Thyroid gland (tissue), 4 donors: ENCODE measurements at regions not wholly inside any gene's neighbourhood (a gene's known extent, or its start where the extent isn't known, plus 50 kb on each side); places are given as distances from the start of the nearest gene placed in this dataset.

Source experiments
- DNase-seq, 2 donors: peaks; one replicate each; pipeline ENCODE4 v3.0.0-alpha.2; 2019
- H3K27ac ChIP-seq, 3 donors: fragments of 200-600 bp; sonication (generic); 1 replicate in 2 of 3; 2 replicates in 1 of 3; pipeline ENCODE4 v1.5.1; 2016 to 2019; ENCODE audit warnings: mild to moderate bottlenecking in 1 of 3, moderate library complexity in 1 of 3
- H3K27me3 ChIP-seq: fragments of 200-600 bp; sonication (generic); one replicate; pipeline ENCODE4 v1.5.1; 2019
- H3K36me3 ChIP-seq, 2 donors: fragments of 200-600 bp; sonication (generic); one replicate each; pipeline ENCODE4 v1.5.1; 2016 to 2019
- H3K4me1 ChIP-seq, 2 donors: fragments of 200-600 bp; sonication (generic); one replicate each; pipeline ENCODE4 v1.5.1; 2017 to 2019
- H3K4me3 ChIP-seq, 3 donors: fragments of 200-600 bp; sonication (generic); replicated peaks in 1 of 3; 1 replicate in 2 of 3; 2 replicates in 1 of 3; pipeline ENCODE4 v1.5.1; 2016; ENCODE audit warnings: mild to moderate bottlenecking in 1 of 3
- H3K9me3 ChIP-seq: fragments of 200-600 bp; sonication (generic); one replicate; pipeline ENCODE4 v1.5.1; 2017
- POLR2A ChIP-seq, 2 donors: fragments of 450-650 bp; IDR thresholded peaks; one replicate each; pipeline ENCODE4 v1.6.1; 2017; ENCODE audit warnings: antibody characterized with exemption in 2 of 2, mild to moderate bottlenecking in 2 of 2, moderate library complexity in 1 of 2
- WGBS, 2 donors: methylation state at CpG; one replicate each; pipeline ENCODE4 v1.1.5; 2017; 5-methylcytosine and 5-hydroxymethylcytosine counted together
- intact Hi-C: fragments of 100-400 bp; cut with DNase I; formaldehyde crosslinking; loops from one replicate; pipeline ENCODE4 v1.15.1; 2023
- TF ChIP-seq, protein P1 (sequence below), 6 experiments: fragments of 200-600 bp in 3 of 6; fragments of 450-650 bp in 3 of 6; sonication (generic) in 3 of 6; IDR thresholded peaks; one replicate each; pipeline ENCODE4 v1.5.1; 2016 to 2019; ENCODE audit warnings: antibody characterized with exemption in 6 of 6, mild to moderate bottlenecking in 2 of 6, inconsistent platforms in 1 of 6, moderate library complexity in 1 of 6

DNA sequence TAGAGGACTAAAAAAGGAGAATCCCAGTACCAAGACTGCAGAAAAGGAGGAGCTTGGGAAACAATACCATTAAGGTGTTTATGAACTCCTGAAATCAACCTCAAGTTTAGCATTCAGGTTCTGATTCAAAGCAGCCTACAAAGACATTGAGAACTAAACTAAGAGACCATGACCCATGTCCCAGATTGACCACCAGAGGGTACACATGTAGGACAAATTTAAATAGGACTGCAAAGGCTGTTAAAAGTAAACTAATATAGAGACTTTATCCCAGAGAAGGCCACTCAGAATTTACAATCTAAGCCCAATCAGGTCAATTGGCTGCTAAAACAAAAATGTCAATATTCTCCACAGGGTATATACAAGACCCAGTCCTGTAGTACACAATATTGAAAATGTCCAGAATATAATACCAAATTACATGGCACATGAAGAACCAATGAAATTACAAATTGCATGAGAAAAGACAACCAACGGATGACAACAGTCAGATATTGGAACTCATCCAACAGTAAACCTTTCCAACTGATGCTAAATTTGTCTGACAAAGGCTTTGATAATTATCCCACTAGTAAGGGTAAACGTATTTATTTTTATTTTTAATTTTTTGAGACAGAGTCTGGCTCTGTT lies 682.4 kb downstream of the UQCRFS1 start:
- DNase-seq: no peak
- no peaks in the 10 kb centered on the region for H3K36me3 ChIP-seq
- TF ChIP-seq POLR2A (IDR thresholded peaks at IDR 0.05): no peak
- TF ChIP-seq, protein P1, sequence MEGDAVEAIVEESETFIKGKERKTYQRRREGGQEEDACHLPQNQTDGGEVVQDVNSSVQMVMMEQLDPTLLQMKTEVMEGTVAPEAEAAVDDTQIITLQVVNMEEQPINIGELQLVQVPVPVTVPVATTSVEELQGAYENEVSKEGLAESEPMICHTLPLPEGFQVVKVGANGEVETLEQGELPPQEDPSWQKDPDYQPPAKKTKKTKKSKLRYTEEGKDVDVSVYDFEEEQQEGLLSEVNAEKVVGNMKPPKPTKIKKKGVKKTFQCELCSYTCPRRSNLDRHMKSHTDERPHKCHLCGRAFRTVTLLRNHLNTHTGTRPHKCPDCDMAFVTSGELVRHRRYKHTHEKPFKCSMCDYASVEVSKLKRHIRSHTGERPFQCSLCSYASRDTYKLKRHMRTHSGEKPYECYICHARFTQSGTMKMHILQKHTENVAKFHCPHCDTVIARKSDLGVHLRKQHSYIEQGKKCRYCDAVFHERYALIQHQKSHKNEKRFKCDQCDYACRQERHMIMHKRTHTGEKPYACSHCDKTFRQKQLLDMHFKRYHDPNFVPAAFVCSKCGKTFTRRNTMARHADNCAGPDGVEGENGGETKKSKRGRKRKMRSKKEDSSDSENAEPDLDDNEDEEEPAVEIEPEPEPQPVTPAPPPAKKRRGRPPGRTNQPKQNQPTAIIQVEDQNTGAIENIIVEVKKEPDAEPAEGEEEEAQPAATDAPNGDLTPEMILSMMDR (IDR thresholded peaks at IDR 0.05): no peak
- no peak overlapping the region for H3K4me3 ChIP-seq
- no peak overlapping the region for H3K27ac ChIP-seq
- intact Hi-C loops: no loop called here
- no peaks in the 10 kb centered on the region for H3K9me3 ChIP-seq
- H3K4me1 ChIP-seq: no peaks in the 10 kb centered on the region
- 73 to 82% methylated on average over 2 of the region's 2 CpGs for WGBS, 2 donors
- no peaks in the 10 kb centered on the region for H3K27me3 ChIP-seq

- 55 to 73% methylated on average over 2 of the region's 2 CpGs for WGBS, 2 donors
- intact Hi-C loops: no loop called here
- no peak for TF ChIP-seq POLR2A (IDR thresholded peaks at IDR 0.05)
- TF ChIP-seq, protein P1 (IDR thresholded peaks at IDR 0.05): no peak
Measured at GRCh38 chr19:28526038-28526437, 686.9 kb downstream of the UQCRFS1 start.

GRCh38 chr19:28523619-28524018 lies 689.3 kb downstream of the UQCRFS1 start:
- 65 to 67% methylated on average over 4 of the region's 4 CpGs for WGBS, 2 donors
- Histone ChIP-seq H3K27me3 (no peaks in the 10 kb centered on the region), H3K4me1 (no peaks in the 10 kb centered on the region), H3K4me3 (no peak overlapping the region), H3K27ac (no peak overlapping the region), H3K9me3 (no peaks in the 10 kb centered on the region), H3K36me3 (no peaks in the 10 kb centered on the region)
- no peak for TF ChIP-seq POLR2A (IDR thresholded peaks at IDR 0.05)
- TF ChIP-seq, protein P1 (IDR thresholded peaks at IDR 0.05): no peak
- intact Hi-C loops: no loop called here
- DNase-seq: no peak

More at GRCh38 chr19:28526038-28526437, 686.9 kb downstream of the UQCRFS1 start:
- Histone ChIP-seq H3K9me3 (no peaks in the 10 kb centered on the region), H3K36me3 (no peaks in the 10 kb centered on the region), H3K27ac (no peak overlapping the region), H3K4me1 (no peaks in the 10 kb centered on the region), H3K27me3 (no peaks in the 10 kb centered on the region), H3K4me3 (no peak overlapping the region)
- DNase-seq: no peak

- TF ChIP-seq POLR2A (IDR thresholded peaks at IDR 0.05): no peak
- TF ChIP-seq, protein P1 (IDR thresholded peaks at IDR 0.05): no peak
- Histone ChIP-seq H3K27me3 (no peaks in the 10 kb centered on the region), H3K9me3 (no peaks in the 10 kb centered on the region), H3K36me3 (no peaks in the 10 kb centered on the region), H3K4me1 (no peaks in the 10 kb centered on the region), H3K27ac (no peak overlapping the region), H3K4me3 (no peak overlapping the region)
- no peak for DNase-seq
- intact Hi-C loops: no loop called here
- 82 to 89% methylated on average over 8 of the region's 8 CpGs for whole genome bisulfite sequencing, 2 donors
Measured at GRCh38 chr19:28522545-28522922, 690.4 kb downstream of the UQCRFS1 start.

DNA sequence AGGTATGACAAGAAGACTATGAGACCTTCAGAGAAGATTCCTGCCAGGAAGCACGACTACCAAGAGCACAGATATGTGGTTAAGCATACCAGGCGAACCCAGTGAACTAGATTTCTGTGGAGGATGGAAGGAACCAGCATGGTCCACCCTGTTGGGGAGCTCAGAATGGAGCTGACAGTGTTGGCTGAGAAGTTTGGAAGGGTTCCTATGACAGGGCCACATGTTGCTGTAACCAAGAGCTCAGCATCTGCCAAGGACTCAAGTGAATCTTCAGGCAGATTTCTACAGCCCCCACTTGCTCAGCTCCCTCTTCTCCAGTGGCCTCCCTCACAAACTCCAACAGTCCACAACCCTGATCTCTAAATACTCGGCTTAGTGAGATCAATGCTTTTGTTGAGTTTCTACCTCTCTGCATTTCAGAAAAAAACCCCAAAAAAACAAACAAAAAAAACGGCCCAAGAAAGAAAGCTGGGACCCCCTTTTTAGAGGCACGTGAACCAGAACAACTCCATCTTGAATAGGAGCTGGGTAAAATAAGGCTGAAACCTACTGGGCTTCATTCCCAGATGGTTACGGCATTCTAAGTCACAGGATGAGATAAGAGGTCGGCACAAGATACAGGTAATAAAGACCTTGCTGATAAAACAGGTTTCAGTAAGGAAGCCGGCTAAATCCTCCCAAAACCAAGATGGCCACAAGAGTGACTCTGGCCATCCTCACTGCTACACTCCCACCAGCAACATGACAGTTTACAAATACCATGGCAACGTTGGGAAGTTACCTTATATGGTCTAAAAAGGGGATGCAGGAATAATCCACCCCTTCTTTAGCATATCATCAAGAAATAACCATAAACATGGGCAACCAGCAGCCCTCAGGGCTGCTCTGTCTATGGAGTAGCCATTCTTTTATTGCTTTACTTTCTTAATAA lies 691.1 kb downstream of the UQCRFS1 start:
- intact Hi-C loops: no loop called here
- 79% methylated on average over 9 of the region's 9 CpGs for WGBS, 2 donors
- TF ChIP-seq, protein P1 (IDR thresholded peaks at IDR 0.05): no peak
- no peak for TF ChIP-seq POLR2A (IDR thresholded peaks at IDR 0.05)
- Histone ChIP-seq H3K4me3 (no peak overlapping the region), H3K27ac (no peak overlapping the region), H3K36me3 (no peaks in the 10 kb centered on the region), H3K27me3 (no peaks in the 10 kb centered on the region), H3K9me3 (no peaks in the 10 kb centered on the region), H3K4me1 (no peaks in the 10 kb centered on the region)
- DNase-seq: no peak
